GM21447 (cell line): ENCODE measurements at regions not wholly inside any gene's neighbourhood (a gene's known extent, or its start where the extent isn't known, plus 50 kb on each side); places are given as distances from the start of the nearest gene placed in this dataset.

Experiments
- ATAC-seq: cut with Tn5 transposase; IDR thresholded peaks from one replicate; pipeline ENCODE4 v1.9.1; 2021; ENCODE audit not compliant: unreplicated experiment

DNA sequence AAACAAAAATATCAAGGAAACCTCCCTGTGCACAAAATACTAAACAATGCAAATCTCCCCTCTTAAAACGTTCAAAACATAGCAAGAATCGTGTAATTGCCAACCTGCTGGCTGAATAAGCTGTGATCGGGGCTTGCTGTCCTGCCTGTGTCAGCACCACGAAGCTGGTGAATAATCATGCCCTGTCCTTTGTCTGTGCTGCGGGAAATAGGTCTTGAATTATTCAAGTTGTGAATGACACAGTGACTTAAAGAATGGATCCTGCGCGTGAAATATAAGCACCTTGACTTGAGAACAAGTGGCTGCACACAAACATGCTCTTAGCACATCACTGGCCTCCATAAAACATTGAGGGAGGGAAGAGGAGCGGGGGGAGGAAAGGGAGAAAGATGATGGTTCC is 130.2 kb downstream of the OAT start:
- no peak for ATAC-seq

DNA sequence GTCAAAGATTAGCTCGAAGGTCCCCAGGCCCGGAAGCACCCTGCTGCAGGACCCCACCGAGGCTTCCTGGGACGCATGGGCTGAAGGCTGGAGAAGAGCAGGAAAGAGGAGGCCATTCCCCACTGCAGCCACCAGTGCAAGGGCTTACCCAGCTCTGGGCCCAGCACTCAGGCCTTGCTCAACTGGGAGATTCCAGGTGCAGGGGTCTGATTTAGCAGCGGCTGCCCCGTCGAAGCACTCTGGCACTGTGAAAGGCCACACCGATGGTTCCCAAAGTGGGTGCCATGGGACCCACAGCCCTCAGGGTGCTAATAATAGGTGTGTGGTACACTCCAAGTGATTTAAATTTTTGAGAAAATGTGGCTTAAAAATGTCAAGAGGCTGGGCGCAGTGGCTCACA is 130.9 kb downstream of the OAT start:
- ATAC-seq = no peak

DNA sequence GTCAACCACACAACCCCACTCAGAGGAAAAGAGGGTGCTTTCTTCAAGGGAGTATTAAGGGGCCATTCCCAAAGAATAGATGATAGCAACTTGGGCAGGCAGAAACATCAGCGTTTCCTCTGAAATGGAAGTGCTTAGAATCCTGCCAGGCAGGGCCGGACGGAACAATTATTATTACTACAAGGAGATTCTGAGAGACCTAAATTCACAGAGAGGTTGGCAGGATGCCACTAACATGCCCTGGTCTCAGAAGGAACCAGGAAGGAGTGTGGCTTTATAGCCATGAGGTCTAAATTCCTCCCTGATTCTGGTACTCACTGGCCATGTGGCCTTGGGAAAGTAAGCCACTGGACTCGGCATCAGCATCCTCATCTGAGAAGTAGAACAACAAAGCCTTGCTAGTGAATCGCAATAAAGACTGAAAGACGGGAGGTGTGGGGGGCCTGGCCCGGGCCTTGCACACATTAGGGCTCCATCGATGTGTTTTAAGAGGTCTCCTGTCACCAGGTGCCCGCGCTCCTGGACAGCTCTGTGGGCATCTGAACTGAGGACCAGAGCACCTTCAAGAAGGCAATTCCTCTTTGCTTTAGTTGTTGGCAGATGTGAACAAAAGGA is 131.5 kb downstream of the OAT start:
- ATAC-seq = no peak

DNA sequence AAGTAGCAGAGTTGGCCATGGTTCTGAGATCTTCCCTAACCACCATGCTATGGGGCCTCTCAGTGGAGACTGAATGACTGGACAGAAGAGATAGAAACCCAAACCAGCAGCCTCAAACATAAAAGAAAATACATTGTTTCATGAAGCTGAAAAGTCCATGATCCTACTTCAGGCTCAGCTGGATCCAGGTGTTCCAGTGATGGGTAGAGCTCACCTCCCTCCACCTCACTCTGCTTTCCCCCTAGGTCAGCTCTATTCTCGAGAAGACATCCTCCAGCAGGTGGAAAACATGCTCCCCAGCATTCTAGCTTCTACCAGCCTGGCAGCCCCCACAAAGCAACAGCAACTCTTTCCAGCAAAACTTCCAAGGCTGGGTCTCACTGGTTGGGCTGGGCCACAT is 132.1 kb downstream of the OAT start:
- no peak for ATAC-seq

DNA sequence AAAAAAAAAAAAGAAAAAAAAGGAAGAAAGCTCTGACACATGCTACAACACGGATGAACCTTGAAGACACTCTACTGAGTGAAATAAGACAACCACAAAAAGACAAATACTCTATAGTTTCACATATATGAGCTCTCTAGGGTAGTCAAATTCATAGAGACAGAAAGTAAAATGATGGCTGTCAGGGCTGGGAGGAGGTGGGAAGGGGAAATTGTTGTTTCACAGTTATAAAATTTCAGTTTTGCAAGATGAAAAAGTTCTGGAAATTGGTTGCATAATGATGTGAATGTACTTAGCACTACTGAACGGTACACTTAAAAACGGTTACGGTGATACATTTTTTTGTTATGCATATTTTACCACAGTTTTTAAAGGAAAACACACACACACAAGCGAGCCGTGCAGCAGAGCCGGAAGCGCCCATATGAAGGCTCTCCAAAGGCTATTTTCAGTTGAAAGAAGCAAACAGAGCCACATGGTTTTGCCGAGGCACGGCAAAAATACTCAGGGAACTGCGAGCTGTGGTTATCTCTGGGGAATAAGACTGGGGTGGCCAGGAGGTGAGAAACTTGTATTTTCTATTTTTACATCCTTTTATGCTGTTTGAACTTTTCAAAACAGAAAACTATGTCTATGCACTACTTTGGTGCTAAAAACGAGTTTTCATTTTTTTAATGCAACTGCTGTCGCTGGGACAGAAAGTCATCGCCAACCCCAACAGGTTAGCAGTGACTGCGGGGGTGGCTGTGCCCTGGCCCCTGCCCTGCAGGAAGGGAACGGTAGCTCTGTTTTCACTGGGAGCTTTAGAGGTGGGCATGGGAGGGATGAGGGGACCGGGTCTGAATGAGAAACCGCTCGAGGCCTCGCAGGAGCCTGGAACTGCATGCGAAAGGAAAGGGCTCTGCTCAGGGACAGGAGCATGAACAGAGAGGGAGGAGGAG is 132.9 kb downstream of the OAT start:
- peak; percentile 72 for ATAC-seq

DNA sequence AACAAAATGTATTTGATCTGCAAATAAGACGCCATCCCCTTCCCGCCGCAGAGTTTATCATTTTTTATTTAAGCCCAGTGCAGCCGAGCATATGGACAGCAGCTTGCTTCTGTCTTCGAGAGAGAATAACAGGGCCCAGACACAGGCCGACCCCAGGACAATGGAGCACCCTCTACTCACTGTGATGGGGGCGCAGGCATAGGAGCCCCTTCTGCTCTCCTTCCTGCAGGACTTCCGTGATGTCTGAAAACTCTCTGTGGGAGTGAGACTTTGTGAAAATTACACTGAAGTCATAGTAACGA is 134.8 kb downstream of the OAT start:
- no peak for ATAC-seq

DNA sequence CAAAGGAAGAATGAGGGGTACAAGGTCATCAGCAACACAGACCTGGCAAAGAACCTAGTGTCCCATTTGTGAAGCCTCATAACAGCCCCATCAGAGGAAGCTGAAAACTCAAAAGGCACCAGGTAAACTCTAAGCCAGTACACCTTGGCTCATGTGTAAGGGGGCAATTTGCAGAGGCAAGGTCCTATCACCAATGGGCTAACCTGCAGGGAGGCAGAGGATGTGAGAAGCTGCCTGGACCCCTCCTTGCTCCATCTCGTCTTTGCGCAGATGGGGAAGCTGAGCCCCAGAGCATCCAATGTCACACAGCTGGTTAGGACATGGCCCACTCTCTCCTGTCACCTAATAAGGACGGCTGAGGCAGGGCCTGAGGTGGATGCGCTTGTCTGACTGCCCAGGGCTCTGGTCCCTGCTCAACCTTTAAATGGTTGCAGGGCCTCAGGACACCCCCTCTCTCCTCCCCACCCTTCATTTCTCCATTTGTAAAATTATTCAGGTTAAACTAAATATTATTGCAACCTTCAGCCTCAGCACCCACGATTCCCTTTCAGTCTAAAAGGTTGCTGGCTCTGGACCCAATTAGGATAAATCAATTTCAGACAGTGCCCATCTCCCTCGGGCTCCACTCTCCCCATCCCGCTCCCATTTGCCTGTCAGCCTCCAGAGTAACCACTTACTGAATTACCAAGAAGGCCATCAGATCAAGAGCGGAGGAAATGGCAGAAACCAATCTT is 135.3 kb downstream of the OAT start:
- no peak for ATAC-seq

DNA sequence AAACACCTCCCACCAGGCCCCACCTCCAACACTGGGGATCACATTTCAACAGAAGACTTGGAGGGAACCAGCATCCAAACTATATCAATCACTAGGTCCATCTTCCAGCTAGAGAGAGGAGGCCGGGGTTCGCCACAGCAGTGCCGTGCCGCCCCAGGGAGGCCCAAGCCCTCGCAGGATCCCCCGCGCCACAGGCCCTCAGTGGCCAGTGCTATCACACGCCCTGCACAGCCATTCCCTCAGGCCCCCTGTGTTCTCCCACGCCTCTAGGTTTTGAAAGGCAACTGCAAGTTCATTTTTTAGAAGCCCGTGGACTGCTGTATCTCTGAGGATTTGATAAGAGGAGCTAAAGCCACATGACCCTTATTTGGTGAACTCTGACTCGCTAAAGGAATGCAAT is 136.4 kb downstream of the OAT start:
- no peak for ATAC-seq

DNA sequence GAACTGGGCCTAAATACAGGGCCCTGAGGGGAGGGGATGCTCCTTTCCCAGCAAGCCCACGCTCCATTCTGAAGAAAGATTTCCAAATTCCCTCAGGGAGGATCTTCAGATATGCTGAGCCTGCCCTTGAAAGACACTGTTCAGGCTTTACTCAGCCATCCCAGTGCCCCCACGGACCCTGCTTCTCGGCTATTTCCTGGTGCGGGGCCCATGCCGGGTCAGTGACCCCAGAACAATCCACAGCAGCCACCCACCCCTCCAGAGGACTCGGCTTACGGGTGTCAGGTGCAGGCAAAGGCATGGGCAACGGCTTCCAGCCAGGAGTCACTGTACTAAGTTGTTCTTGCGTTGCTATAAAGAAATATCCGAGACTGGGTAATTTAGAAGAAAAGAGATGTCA is 137.1 kb downstream of the OAT start:
- ATAC-seq = no peak

DNA sequence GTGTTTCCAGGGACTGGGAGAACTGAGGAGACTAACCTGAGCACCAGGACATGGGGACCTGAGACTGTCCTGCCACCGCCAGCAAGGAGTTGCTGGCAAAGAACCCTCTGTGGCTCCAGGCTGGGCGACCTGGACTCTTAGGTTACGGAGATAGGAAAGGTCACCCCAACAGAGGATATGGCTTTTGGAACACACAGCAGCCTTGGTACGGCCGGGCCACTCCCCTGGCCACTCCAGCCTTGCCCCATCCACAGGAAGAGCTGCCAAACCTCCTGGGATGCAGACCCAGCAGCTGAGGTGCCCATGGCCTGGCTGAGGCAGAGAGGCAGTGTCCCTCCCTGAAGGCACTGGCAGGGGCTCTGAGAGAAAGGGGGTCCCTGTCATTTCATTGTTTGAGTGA is 137.8 kb downstream of the OAT start:
- ATAC-seq = no peak

DNA sequence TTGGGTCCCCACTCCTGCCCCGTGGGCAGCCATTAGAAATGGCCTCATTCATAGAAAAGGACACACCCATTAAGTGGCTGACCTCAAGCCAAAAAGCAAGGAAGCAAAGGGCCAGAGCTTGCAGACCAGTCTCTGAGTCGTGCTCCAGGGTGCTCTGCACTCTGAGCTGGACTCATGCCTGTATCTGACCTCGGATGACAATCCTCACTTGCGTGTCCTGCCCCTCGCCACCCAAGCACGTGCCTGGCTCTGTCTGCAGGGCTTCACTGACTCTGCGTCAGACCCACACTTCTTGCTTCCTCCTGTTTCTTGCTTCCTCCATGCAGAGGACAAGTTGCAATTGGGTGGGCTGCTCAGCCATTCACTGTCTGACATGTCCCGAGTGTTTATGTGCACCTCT is 138.8 kb downstream of the OAT start:
- no peak for ATAC-seq

DNA sequence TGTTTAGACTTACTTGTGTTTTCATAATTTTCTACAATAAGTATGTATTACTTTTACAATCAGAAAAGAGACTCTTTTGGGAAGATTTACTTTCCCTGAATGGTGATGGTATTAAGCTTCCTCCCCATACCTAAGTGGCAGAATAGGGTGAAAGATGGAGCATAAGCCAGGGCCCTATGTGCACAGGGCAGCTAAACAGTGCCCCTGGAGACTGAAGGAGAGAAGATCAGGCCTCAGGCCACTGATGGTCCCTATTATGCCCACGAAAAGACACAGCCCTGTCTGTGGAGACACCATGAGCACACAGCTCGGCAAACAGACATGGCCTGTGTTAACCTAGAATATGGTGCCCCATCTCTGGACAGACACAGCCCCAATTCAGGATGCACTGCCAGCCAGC is 139.4 kb downstream of the OAT start:
- no peak for ATAC-seq

DNA sequence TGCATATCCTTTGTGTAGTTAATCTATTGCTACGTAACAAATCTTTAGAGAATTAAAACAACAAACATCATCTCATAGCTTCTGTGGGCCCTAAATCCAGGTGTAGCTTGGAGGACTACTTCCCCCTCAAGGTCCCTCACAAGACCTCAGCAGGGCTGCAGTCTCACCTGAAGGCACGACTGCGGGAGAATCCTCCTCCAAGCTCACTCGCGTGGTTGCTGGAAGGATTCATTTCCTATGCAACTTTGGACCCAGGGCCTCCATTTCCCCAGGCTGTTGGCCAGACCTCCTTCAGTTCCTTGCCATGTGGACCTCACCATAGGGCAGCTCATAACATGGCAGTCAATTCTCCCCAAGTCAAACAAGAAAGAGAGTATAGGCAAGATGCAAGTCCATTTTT is 140.4 kb downstream of the OAT start:
- no peak for ATAC-seq

DNA sequence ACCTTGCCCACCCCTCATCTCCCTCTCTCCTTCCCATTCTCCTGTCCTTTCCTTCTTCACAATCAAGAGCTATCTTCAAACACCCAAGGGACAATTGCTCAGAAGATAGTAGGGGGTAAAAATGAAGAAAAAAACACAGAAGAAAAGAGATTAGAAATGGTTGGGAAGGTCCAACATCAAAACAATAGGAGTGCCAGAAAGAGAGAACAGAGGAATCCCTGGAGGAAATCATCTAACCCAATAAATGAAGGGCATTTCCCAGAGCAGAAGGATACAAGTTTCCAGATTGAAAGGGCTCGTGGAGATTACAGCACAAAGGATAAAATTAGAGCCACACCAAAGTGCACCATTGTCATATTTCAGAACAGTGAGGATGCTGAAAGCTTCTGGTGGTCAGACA is 145.6 kb downstream of the OAT start:
- no peak for ATAC-seq

DNA sequence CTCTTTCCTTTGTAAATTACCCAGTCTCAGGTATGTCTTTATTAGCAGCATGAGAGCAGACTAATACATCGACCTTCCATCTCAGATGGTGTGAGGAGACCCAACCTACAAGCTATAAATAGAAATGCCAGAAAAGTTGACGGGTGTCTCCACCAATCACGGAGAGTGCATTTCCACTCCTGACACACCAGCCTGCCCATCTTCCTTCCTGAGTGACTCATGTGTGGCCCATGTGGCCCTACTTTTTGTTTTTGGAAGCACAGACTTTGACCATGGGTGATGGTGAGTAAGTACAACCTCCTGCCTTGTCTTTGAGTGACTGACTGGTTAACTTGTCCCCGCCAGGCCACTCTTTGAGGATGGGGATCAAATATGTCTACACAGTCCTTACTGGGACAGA is 147.0 kb downstream of the OAT start:
- no peak for ATAC-seq

DNA sequence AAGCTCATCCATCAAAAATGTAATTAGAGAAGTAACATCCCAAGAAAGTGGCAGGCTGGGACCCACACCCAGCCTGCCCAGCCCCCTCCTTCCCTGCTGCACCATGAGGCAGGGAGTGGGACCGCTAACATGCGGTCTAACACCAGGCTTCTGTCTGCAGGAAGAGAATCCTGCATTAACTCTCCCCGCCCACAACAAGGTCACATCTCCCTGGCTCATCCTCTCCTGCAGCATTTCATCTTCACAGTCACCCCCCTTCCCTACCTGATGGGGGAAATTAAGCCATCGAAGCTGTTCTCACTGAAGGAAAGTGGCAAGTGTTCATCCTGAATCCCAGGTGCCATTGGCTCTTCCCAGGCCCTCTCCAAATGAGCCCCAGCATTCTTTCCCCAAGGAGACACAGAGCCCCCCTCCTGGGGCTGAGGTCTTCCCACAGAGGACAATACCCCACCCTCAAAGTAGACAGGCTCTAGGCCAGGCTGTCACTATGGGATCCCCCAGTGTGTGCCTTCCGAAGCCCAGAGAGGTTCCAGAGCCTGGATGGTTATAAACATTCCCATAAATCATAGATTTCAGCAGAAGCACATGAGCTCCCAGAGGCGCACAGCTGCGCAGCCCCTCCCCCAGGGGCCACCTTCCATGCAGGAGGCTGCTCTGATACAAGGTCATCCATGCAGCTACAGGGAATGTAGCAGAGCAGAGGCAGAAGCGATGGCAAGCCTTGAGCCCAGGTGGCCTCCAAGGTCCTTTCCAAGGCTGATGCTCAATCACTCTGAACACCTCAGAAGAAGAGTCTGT is 148.0 kb downstream of the OAT start:
- no peak for ATAC-seq

DNA sequence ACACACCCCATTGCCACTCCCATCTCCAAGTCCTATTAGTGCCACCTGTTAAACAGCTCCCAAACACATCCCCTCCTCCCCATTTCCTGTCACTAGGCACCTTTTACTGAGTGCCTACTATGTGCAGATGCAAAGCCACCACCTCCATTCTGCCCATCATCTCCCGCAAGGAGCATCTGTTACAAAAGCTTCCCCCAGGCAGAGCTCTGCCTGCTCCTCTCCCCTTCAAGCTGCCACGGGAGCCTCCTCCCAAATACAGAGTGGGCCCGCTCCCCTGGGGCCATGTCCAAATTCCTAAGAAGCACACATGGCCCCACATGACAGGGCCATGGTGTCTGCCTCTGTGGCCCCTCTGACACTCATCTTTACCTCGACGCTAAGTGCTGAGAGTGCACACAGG is 149.7 kb downstream of the OAT start:
- ATAC-seq = no peak

DNA sequence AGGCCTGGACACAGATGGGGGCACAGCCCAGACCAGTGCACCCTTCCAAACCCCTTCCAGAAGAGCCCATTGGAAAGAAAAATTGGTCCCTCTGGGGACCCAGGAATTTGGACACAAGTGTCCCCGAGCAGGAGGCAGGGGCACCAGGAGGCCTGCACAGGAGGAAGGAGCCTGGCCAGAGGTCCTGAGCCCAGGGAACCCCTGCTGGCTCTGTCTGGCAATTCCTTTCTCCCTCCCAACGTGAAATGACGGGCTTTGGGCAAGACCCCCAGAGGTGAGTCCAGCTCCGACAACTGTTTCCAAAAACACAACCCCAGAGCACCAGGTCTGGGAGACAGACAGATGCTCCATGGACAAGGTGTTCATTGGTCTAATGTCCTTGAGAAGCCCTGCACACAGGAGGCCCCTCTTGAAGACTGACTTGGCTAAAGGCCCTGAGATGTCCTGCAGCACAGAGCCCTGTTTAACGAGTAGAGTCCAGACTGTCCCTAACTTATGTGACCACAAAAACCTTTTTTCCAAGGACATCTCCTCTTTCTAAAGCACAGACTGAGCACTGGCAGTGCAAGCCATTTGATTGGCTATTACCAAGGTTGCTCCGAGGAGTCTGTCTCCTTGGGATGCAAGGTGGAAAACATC is 150.7 kb downstream of the OAT start:
- no peak for ATAC-seq

DNA sequence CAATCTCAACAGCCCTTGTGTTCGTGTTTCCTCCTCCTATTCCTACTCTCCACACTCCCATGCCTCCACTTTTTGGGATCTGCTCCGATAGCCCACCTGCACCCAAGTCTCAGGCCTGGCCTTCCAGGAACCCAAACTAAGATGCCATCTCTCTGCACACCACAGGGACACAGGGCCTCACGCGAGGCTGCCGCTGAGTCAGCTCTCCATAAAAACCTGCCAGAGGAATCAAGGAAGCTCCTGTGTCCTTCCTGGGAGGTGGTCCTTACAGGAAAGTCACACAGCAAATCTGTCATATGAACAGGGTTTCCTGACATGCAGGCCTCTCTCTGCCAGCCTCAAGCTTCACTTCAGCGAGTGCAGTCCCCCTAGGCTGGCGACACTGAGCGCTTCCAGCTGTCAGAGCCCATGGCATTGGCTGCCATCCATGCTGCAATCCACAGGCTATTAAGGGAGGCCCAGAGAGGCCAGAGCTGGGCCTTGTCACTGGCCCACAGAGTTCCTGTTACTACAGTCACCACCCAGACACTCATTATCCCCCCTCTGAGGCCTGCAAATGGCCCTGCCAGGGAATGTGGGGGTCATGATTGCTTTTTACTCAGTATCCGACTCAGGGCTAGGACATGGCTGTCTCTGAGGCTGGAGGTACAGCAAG is 151.4 kb downstream of the OAT start:
- no peak for ATAC-seq

DNA sequence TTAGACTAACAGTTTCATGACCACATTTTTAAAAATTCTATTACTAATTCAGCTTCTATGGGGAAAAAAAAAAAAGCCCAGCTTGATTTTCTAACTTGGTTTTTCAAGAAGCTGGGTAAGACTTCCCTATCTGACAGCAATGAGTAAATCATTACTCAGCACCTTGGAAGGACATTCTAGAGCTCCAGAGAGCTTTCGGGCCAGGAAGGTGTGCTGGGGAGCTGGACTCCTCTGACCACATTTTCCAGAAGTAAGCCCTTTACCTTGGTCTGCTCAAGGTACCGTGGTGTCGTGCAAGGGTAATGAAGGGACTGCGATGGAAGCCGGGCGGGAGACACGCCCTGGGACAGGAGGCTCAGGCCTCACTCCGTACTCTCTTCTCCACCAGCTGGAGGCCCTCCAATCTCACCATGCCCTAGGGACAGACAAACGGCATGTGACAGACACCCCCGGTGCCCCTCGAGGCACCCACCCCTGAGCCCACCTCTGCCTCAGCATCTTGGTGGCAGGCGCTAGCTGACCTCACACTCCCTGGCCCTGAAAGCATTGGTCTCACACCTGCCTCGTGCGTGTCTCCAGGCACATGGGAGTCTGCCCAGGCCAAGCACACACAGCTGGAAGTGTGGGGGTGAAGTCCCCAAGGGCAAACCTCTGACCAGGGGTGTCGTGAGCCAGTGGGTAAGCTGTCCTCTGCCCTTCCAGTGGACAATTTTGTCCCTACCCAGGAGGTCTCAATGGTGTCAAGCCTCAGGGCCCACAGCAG is 152.1 kb downstream of the OAT start:
- no peak for ATAC-seq
